HepG2 (cell line): ENCODE measurements at regions not wholly inside any gene's neighbourhood (a gene's known extent, or its start where the extent isn't known, plus 50 kb on each side); places are given as distances from the start of the nearest gene placed in this dataset.

Experiments
- ATAC-seq: fragments of 200-7000 bp; cut with Tn5 transposase; 3 replicates; pipeline ENCODE4 v1.9.1; 2020; ENCODE audit warnings: mild to moderate bottlenecking, moderate library complexity
- BruUV-seq: library from RNA; stranded (reverse); fragments of 400-500 nt; replicated peaks from 2 replicates; lab custom pipeline; 2021; lab: Mats Ljungman, UMichigan
- CTCF ChIA-PET: fragments of 300-600 bp; formaldehyde crosslinking; extraction: SDS; loops from one replicate; lab custom pipeline; 2021; ENCODE audit warnings: low total read pairs, inconsistent platforms, low intra/inter-chr PET ratio; lab: Yijun Ruan, JAX
- POLR2A ChIA-PET: fragments of 350-600 bp; sonication (Branson Sonifier 250); formaldehyde crosslinking; loops from one replicate; lab custom pipeline; 2020; ENCODE audit warnings: antibody characterized with exemption, inconsistent platforms; lab: Yijun Ruan, JAX
- DNase-seq: peaks from one replicate; pipeline ENCODE4 v3.0.0-alpha.2; 2015; ENCODE audit warnings: low spot score
- FAIRE-seq: peaks from 3 replicates; lab custom pipeline; 2011; peaks lifted over from hg19 to GRCh38; lab: Jason Lieb, UNC
- H2AFZ ChIP-seq: one replicate; pipeline ENCODE4 v1.6.1; 2011; ENCODE audit warnings: low read length, inconsistent platforms
- H3K27ac ChIP-seq: fragments of 300-600 bp; 3 replicates; pipeline ENCODE4 v1.8.0; 2011; ENCODE audit warnings: mixed run types, mild to moderate bottlenecking, mixed read lengths, low read length, inconsistent platforms; ENCODE audit not compliant: insufficient read depth; ENCODE audit errors: extremely low read length
- H3K27me3 ChIP-seq, 2 experiments: fragments of 200-600 bp in 1 of 2; 2 replicates in 1 of 2; 3 replicates in 1 of 2; pipeline versions ENCODE4 v1.6.0 to v1.8.0; 2011; ENCODE audit warnings: low read length in 2 of 2, mild to moderate bottlenecking in 2 of 2, moderate library complexity in 2 of 2, inconsistent platforms in 1 of 2; ENCODE audit not compliant: insufficient read depth in 2 of 2, control insufficient read depth in 1 of 2
- H3K36me3 ChIP-seq, 2 experiments: fragments of 200-600 bp in 1 of 2; replicated peaks in 1 of 2; 2 replicates in 1 of 2; 3 replicates in 1 of 2; pipeline versions ENCODE4 v1.5.1 to v1.8.0; 2011; ENCODE audit warnings: low read length in 2 of 2, inconsistent platforms in 1 of 2; ENCODE audit not compliant: insufficient read depth in 2 of 2, control insufficient read depth in 1 of 2
- H3K4me1 ChIP-seq: 2 replicates; pipeline ENCODE4 v1.5.1; 2012; ENCODE audit warnings: low read length, inconsistent platforms; ENCODE audit not compliant: insufficient read depth
- H3K4me2 ChIP-seq: 2 replicates; pipeline ENCODE4 v1.6.0; 2011; ENCODE audit warnings: low read depth, low read length, inconsistent platforms
- H3K4me3 ChIP-seq, 3 experiments: fragments of 200-600 bp in 1 of 3; sonication (generic), shearing (Covaris generic) in 1 of 3; replicated peaks in 1 of 3; 2 replicates each; pipeline ENCODE4 v1.5.1; 2011 to 2016; ENCODE audit warnings: low read length in 3 of 3, inconsistent platforms in 2 of 3, low read depth in 2 of 3, mild to moderate bottlenecking in 2 of 3, control low read depth in 1 of 3, mixed read lengths in 1 of 3; ENCODE audit not compliant: insufficient read depth in 1 of 3
- H3K79me2 ChIP-seq: one replicate; pipeline ENCODE4 v1.6.1; 2011; ENCODE audit warnings: low read length, inconsistent platforms; ENCODE audit not compliant: insufficient read depth
- H3K9ac ChIP-seq: 2 replicates; pipeline ENCODE4 v1.6.0; 2011; ENCODE audit warnings: mild to moderate bottlenecking, low read depth, low read length, inconsistent platforms; ENCODE audit not compliant: insufficient read depth
- H3K9me3 ChIP-seq: 2 replicates; pipeline ENCODE4 v1.5.1; 2012; ENCODE audit warnings: mild to moderate bottlenecking, low read length
- H4K20me1 ChIP-seq: 2 replicates; pipeline ENCODE4 v1.6.0; 2011; ENCODE audit warnings: inconsistent platforms, mild to moderate bottlenecking, low read length, moderate library complexity; ENCODE audit not compliant: insufficient read depth
- FOXC1 ChIP-seq: sonication (generic); formaldehyde crosslinking; IDR thresholded peaks from 2 replicates; pipeline ENCODE4 v1.8.0; 2022; ENCODE audit warnings: mild to moderate bottlenecking, missing genetic modification reagents, borderline replicate concordance
- GTF3A ChIP-seq: sonication (generic); formaldehyde crosslinking; conservative IDR thresholded peaks from 2 replicates; pipeline ENCODE4 v1.4.0; 2020; ENCODE audit warnings: mild to moderate bottlenecking, missing genetic modification reagents
- HMGA1 ChIP-seq: sonication (generic); formaldehyde crosslinking; conservative IDR thresholded peaks from 2 replicates; pipeline ENCODE4 v1.4.0; 2020; ENCODE audit warnings: missing genetic modification reagents
- KDM5A ChIP-seq: fragments of 200-600 bp; sonication (generic); IDR thresholded peaks from 2 replicates; pipeline ENCODE4 v1.7.0; 2018; ENCODE audit warnings: antibody characterized with exemption, mild to moderate bottlenecking, low read length, borderline replicate concordance
- MXI1 ChIP-seq: IDR thresholded peaks from 3 replicates; pipeline ENCODE4 v1.6.1; 2012; ENCODE audit warnings: low read depth, low read length, inconsistent platforms, borderline replicate concordance
- NR1H2 ChIP-seq: sonication (generic); formaldehyde crosslinking; IDR thresholded peaks from 2 replicates; pipeline ENCODE4 v1.8.1; 2022; ENCODE audit warnings: low read depth, missing genetic modification reagents, borderline replicate concordance
- NR2F1 ChIP-seq, 2 experiments: fragments of 450-650 bp in 1 of 2; formaldehyde crosslinking in 1 of 2; IDR thresholded peaks; 2 replicates each; pipeline versions ENCODE4 v1.5.0 to v1.6.1; 2016 to 2020; ENCODE audit warnings: mild to moderate bottlenecking in 1 of 2, missing compliant biosample characterization in 1 of 2, missing genetic modification reagents in 1 of 2, moderate library complexity in 1 of 2
- SIN3A ChIP-seq: IDR thresholded peaks from 2 replicates; pipeline ENCODE4 v1.6.1; 2011; ENCODE audit warnings: low read depth, mild to moderate bottlenecking, control low read depth, low read length, borderline replicate concordance
- TBP ChIP-seq: sonication (generic); formaldehyde crosslinking; IDR thresholded peaks from 2 replicates; pipeline ENCODE4 v1.5.0; 2020; ENCODE audit warnings: missing genetic modification reagents
- ZNF737 ChIP-seq: sonication (generic); formaldehyde crosslinking; IDR thresholded peaks from 2 replicates; pipeline ENCODE4 v1.5.0; 2020; ENCODE audit warnings: missing genetic modification reagents, mild to moderate bottlenecking, borderline replicate concordance
- ZNF746 ChIP-seq: sonication (generic); formaldehyde crosslinking; IDR thresholded peaks from 2 replicates; pipeline ENCODE4 v1.8.0; 2022; ENCODE audit warnings: mild to moderate bottlenecking, missing genetic modification reagents
- ZNF839 ChIP-seq: sonication (generic); formaldehyde crosslinking; IDR thresholded peaks from 2 replicates; pipeline ENCODE4 v1.4.0; 2020; ENCODE audit warnings: missing genetic modification reagents, mild to moderate bottlenecking, borderline replicate concordance
- WGBS: methylation state at CpG from one replicate; pipeline ENCODE4 v1.1.6; 2017; ENCODE audit warnings: low lambda C conversion rate; 5-methylcytosine and 5-hydroxymethylcytosine counted together
- in situ Hi-C: cut with HindIII; loops from 2 replicates; pipeline ENCODE4 v1.10.0; 2017; ENCODE audit warnings: low pct_unique_long_range_greater_than_20kb; ENCODE audit not compliant: extremely low pct_ligation_motif_present
- intact Hi-C: fragments of 100-400 bp; cut with micrococcal nuclease; formaldehyde crosslinking; loops from one replicate; pipeline ENCODE4 v1.10.0; 2022; ENCODE audit not compliant: unreplicated experiment
- TF ChIP-seq, protein P1 (sequence below): sonication (generic); formaldehyde crosslinking; IDR thresholded peaks from 2 replicates; pipeline ENCODE4 v1.9.0; 2021; ENCODE audit warnings: missing genetic modification reagents, mild to moderate bottlenecking, borderline replicate concordance
- TF ChIP-seq, protein P2 (sequence below): sonication (generic); formaldehyde crosslinking; IDR thresholded peaks from 2 replicates; pipeline ENCODE4 v1.4.0; 2020; ENCODE audit warnings: missing genetic modification reagents; ENCODE audit errors: not compliant biosample characterization
- TF ChIP-seq, protein P3 (sequence below): IDR thresholded peaks from 2 replicates; pipeline ENCODE4 v1.6.1; 2016
- TF ChIP-seq, protein P4 (sequence below): sonication (generic); formaldehyde crosslinking; IDR thresholded peaks from 2 replicates; pipeline ENCODE4 v1.4.0; 2020; ENCODE audit warnings: mild to moderate bottlenecking, missing genetic modification reagents

DNA sequence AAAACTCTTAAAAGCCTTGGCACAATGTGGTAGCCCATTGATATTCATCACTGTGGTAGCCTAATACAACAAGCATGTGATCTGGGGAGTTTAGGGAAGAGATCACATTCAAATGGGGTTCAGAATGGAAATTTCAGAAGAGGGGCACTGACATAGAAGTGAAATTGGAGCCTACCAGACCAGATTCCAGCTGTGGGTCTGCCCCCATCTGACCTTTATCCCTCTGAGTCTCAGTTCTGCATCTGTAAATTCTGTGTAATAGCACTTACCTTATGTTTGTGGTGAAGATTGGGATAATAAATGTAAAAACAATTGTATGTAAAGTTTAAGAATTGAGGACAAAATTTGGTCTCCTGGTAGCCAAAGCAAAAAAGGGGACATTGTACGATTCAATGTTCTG is 320.4 kb upstream of the BOD1L1 start (continued):
- TF ChIP-seq ZNF839 (no peak), FOXC1 (CRISPR knock-in tag) (no peak), NR2F1 (CRISPR knock-in tag; IDR thresholded peaks at IDR 0.05) (no peak)
- TF ChIP-seq, protein P1, sequence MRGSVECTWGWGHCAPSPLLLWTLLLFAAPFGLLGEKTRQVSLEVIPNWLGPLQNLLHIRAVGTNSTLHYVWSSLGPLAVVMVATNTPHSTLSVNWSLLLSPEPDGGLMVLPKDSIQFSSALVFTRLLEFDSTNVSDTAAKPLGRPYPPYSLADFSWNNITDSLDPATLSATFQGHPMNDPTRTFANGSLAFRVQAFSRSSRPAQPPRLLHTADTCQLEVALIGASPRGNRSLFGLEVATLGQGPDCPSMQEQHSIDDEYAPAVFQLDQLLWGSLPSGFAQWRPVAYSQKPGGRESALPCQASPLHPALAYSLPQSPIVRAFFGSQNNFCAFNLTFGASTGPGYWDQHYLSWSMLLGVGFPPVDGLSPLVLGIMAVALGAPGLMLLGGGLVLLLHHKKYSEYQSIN = no peak
- TF ChIP-seq, all 625 proteins: peak for 0

DNA sequence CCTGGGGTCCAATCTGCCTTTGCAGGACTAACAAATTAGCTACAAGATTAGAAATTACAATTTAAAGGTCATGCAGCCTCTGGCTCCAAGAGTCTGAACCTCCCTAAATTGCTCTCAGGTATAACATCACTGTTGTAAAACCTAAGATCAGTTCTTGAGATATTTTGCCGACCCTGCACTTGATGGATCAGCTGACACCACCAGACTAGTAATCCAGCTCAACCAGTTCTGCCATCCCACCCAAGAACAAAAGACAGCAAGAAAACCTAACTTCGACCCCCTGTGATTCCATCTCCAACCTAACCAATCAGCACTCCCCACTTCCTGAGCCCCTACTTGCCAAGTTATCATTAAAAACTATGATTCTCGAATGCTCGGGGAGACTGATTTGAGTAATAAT is 323.0 kb upstream of the BOD1L1 start:
- 19% methylated on average over 4 of the region's 4 CpGs for WGBS
- Histone ChIP-seq H3K79me2 (no peaks in the 10 kb centered on the region), H3K27me3 (no peaks in the 10 kb centered on the region), H3K36me3 (no peaks in the 10 kb centered on the region), H3K4me1 (no peaks in the 10 kb centered on the region), H4K20me1 (no peaks in the 10 kb centered on the region), H3K4me3 (no peak overlapping the region), H2AFZ (no peak overlapping the region), H3K9me3 (peaks cover 5% of the 10 kb centered on the region; the same call in 1 of the 2 replicates), H3K9ac (no peak overlapping the region), H3K4me2 (no peak overlapping the region), H3K27ac (no peak overlapping the region)
- DNase-seq (no peak), FAIRE-seq (no peak), ATAC-seq (no peak)
- ChIA-PET CTCF (no interaction called here), POLR2A (no interaction called here)
- intact Hi-C loops = no loop called here
- BruUV-seq = no TSS peak
- TF ChIP-seq NR1H2 (CRISPR knock-in tag) (no peak), ZNF746 (no peak), GTF3A (CRISPR knock-in tag) (no peak), TBP (CRISPR knock-in tag) (no peak), MXI1 (no peak), KDM5A (no peak), SIN3A (no peak), ZNF737 (no peak), HMGA1 (CRISPR knock-in tag) (no peak)
- TF ChIP-seq, protein P2, sequence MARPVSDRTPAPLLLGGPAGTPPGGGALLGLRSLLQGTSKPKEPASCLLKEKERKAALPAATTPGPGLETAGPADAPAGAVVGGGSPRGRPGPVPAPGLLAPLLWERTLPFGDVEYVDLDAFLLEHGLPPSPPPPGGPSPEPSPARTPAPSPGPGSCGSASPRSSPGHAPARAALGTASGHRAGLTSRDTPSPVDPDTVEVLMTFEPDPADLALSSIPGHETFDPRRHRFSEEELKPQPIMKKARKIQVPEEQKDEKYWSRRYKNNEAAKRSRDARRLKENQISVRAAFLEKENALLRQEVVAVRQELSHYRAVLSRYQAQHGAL (CRISPR knock-in tag) = no peak
- TF ChIP-seq, protein P3, sequence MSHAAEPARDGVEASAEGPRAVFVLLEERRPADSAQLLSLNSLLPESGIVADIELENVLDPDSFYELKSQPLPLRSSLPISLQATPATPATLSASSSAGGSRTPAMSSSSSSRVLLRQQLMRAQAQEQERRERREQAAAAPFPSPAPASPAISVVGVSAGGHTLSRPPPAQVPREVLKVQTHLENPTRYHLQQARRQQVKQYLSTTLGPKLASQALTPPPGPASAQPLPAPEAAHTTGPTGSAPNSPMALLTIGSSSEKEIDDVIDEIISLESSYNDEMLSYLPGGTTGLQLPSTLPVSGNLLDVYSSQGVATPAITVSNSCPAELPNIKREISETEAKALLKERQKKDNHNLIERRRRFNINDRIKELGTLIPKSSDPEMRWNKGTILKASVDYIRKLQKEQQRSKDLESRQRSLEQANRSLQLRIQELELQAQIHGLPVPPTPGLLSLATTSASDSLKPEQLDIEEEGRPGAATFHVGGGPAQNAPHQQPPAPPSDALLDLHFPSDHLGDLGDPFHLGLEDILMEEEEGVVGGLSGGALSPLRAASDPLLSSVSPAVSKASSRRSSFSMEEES = no peak
- TF ChIP-seq, protein P4, sequence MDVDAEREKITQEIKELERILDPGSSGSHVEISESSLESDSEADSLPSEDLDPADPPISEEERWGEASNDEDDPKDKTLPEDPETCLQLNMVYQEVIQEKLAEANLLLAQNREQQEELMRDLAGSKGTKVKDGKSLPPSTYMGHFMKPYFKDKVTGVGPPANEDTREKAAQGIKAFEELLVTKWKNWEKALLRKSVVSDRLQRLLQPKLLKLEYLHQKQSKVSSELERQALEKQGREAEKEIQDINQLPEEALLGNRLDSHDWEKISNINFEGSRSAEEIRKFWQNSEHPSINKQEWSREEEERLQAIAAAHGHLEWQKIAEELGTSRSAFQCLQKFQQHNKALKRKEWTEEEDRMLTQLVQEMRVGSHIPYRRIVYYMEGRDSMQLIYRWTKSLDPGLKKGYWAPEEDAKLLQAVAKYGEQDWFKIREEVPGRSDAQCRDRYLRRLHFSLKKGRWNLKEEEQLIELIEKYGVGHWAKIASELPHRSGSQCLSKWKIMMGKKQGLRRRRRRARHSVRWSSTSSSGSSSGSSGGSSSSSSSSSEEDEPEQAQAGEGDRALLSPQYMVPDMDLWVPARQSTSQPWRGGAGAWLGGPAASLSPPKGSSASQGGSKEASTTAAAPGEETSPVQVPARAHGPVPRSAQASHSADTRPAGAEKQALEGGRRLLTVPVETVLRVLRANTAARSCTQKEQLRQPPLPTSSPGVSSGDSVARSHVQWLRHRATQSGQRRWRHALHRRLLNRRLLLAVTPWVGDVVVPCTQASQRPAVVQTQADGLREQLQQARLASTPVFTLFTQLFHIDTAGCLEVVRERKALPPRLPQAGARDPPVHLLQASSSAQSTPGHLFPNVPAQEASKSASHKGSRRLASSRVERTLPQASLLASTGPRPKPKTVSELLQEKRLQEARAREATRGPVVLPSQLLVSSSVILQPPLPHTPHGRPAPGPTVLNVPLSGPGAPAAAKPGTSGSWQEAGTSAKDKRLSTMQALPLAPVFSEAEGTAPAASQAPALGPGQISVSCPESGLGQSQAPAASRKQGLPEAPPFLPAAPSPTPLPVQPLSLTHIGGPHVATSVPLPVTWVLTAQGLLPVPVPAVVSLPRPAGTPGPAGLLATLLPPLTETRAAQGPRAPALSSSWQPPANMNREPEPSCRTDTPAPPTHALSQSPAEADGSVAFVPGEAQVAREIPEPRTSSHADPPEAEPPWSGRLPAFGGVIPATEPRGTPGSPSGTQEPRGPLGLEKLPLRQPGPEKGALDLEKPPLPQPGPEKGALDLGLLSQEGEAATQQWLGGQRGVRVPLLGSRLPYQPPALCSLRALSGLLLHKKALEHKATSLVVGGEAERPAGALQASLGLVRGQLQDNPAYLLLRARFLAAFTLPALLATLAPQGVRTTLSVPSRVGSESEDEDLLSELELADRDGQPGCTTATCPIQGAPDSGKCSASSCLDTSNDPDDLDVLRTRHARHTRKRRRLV = no peak
- in situ Hi-C loops = loop anchor here (25.0 kb wide), 1 partner anchor 288 kb away; no protein-coding TSS in a partner anchor
